SK-N-SH (cell line): ENCODE measurements at regions not wholly inside any gene's neighbourhood (a gene's known extent, or its start where the extent isn't known, plus 50 kb on each side); places are given as distances from the start of the nearest gene placed in this dataset.

ENCODE experiments used
- CTCF ChIP-seq: fragments of 200-600 bp; sonication (generic); IDR thresholded peaks from 2 replicates; pipeline ENCODE4 v1.6.1; 2017; ENCODE audit warnings: antibody characterized with exemption, mild to moderate bottlenecking, moderate library complexity
- EZH2phosphoT487 ChIP-seq: fragments of 200-600 bp; sonication (generic); IDR thresholded peaks from 2 replicates; pipeline ENCODE4 v1.6.1; 2017; ENCODE audit warnings: low read depth, mixed run types, mild to moderate bottlenecking, antibody characterized with exemption, moderate library complexity, borderline replicate concordance
- FOSL2 ChIP-seq: IDR thresholded peaks from 2 replicates; pipeline ENCODE4 v1.4.0; 2012; ENCODE audit warnings: low read depth, mild to moderate bottlenecking, moderate library complexity, borderline replicate concordance
- FOXM1 ChIP-seq: IDR thresholded peaks from 2 replicates; pipeline ENCODE4 v1.4.0; 2012; ENCODE audit warnings: low read depth, mild to moderate bottlenecking
- JUND ChIP-seq: IDR thresholded peaks from 2 replicates; pipeline ENCODE4 v1.4.0; 2012
- MEF2A ChIP-seq: IDR thresholded peaks from 2 replicates; pipeline ENCODE4 v1.4.0; 2012; ENCODE audit warnings: low read depth, borderline replicate concordance
- NRF1 ChIP-seq: IDR thresholded peaks from 2 replicates; pipeline ENCODE4 v1.6.1; 2012; ENCODE audit warnings: low read depth, mild to moderate bottlenecking, low read length
- REST ChIP-seq: IDR thresholded peaks from 2 replicates; pipeline ENCODE4 v1.6.1; 2012; ENCODE audit warnings: mild to moderate bottlenecking, low read depth, low read length, moderate library complexity
- USF2 ChIP-seq: fragments of 150-350 bp; IDR thresholded peaks from 2 replicates; pipeline ENCODE4 v1.6.1; 2017; ENCODE audit warnings: antibody characterized with exemption, low read length, low read depth, borderline replicate concordance
- YY1 ChIP-seq: IDR thresholded peaks from 2 replicates; pipeline ENCODE4 v1.4.0; 2012; ENCODE audit warnings: low read depth, mild to moderate bottlenecking
- ZBTB33 ChIP-seq: IDR thresholded peaks from 2 replicates; pipeline ENCODE4 v1.4.0; 2012; ENCODE audit warnings: low read depth, borderline replicate concordance

GRCh38 chr6:12421596-12421995 lies 131.4 kb downstream of the EDN1 start:
- TF ChIP-seq CTCF (no peak), YY1 (no peak), MEF2A (no peak), FOSL2 (no peak), JUND (no peak), REST (no peak), NRF1 (no peak), EZH2phosphoT487 (no peak), FOXM1 (no peak), ZBTB33 (no peak), USF2 (no peak)
